GM12874 (cell line): ENCODE measurements at regions not wholly inside any gene's neighbourhood (a gene's known extent, or its start where the extent isn't known, plus 50 kb on each side); places are given as distances from the start of the nearest gene placed in this dataset.

Experiments
- TF ChIP-seq, protein P1 (sequence below): IDR thresholded peaks from 2 replicates; pipeline ENCODE4 v1.5.1; 2011; ENCODE audit warnings: low read depth, mild to moderate bottlenecking, control low read depth, low read length, moderate library complexity; ENCODE audit not compliant: insufficient read depth

DNA sequence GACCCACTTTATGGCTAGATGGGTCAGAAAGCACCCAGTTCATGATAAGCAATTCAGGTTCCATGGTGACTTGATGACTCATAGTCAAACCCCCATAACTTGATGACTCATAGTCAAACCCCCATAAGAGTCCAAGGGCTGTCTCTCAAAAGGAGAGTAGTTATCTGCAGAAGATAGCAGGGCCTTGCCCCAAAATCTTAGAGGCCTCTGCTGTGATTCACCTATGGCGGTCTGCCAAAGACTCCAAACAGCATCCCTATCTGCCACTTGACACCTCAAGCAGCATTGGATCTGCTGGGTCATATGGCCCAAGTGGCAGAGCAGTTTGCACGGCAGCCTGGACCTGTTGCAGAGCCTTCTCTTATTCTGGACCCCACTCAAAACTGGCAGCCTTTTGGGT, 395.2 kb upstream of the KIF2A start:
- TF ChIP-seq, protein P1, sequence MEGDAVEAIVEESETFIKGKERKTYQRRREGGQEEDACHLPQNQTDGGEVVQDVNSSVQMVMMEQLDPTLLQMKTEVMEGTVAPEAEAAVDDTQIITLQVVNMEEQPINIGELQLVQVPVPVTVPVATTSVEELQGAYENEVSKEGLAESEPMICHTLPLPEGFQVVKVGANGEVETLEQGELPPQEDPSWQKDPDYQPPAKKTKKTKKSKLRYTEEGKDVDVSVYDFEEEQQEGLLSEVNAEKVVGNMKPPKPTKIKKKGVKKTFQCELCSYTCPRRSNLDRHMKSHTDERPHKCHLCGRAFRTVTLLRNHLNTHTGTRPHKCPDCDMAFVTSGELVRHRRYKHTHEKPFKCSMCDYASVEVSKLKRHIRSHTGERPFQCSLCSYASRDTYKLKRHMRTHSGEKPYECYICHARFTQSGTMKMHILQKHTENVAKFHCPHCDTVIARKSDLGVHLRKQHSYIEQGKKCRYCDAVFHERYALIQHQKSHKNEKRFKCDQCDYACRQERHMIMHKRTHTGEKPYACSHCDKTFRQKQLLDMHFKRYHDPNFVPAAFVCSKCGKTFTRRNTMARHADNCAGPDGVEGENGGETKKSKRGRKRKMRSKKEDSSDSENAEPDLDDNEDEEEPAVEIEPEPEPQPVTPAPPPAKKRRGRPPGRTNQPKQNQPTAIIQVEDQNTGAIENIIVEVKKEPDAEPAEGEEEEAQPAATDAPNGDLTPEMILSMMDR = no peak

DNA sequence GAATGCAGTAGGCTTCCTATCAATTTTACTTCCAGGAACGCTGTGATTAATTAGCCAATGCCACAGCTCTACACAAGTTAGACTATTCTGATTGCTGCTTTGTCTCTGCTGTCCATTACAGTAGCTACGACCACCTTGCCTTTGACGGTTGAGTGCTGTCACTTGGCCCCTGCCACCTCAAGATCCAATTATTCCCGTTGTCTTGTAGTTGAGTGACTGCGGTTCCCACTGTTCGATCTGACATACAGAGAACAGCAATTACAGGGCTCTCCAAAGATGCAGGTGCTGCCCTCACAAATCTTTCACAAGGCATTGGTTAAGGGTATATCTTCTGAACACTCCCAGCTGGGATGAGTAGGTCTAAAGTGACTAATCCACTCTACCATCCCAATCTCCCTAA, 393.4 kb upstream of the KIF2A start:
- TF ChIP-seq, protein P1 = no peak

DNA sequence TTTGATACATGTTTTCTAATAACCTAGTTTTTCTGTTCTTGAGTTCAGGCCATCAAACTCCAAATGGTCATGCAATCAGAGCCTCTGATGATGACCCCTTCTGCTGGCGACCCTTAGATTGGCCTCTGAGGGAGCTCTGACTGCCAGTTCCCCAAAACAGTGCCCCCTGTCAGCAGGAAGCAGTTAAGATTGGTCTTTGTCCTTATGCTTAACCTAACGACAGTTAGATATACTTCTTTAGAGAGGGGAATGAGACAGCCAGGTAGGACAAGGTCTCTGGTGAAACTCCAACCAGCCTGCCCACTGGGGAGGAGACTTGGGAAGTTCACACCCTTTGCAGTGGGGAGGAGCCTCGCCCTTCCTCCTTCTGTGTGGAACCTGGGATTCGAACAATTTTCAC, 390.4 kb upstream of the KIF2A start:
- TF ChIP-seq, protein P1 = no peak

DNA sequence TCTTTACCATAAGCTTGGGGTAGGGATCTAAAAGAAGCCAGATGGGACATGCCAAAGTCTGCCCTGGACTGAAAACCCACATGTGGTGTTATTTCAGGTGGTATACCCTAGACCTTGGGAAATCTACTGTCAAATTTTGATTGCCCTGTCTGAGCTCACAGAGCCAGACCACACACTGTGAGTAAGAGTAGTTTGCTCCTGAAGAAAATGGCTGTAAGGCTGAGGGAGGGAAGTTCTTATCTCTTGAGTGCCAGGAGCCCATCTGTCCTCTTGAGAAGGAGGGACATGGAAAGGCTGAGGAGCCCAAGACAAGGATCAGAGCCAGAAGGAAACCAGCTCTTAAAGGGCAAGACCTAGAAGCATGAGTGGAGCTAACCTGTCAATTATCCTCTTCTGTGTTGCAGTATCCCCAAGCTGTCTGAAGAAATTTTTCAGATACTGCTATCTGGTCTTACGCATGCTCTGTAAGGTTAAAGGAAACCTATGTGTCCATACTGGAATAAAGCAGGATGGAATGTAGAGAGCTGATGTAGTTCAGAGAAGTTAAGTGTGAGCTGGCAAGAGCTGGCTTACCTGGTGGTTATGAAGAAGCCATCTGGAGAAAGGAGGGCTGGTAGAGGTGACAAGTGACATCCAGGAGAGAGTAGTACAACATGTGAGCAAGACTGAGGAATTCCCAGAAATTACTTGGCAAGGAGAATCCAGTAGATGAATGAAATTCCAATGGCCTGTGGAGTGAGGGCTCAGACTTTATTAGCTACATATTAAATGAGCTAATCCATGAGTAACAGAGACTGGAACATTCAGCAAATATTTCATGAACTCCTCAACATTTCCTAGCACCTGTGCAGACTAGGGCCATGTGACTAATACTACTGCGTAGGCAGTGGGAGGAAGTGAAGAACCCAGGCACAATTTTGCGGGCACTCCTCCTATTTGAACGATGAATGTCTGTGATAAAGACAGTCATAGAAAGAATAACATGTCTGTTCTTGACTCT, 389.1 kb upstream of the KIF2A start:
- TF ChIP-seq, protein P1 = no peak

DNA sequence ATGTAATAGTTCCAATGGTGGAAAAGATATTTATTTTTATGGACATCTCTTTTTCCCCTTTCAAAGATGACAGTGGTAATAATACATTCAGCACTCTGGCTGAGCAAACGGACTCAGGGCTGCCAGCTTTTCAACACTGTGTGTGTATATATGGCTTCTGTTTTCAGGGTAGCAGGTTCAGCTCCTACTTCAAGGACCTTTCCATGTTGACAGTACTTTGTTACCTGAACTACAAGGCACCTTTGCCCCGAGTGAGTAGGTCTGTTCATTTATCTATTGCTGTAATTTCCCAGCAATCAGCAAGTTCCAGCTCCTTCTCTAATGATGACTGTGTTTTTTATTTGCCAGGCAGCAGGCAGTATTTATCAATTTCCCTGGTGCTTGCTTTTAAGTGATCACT, 387.4 kb upstream of the KIF2A start:
- TF ChIP-seq, protein P1 = no peak

DNA sequence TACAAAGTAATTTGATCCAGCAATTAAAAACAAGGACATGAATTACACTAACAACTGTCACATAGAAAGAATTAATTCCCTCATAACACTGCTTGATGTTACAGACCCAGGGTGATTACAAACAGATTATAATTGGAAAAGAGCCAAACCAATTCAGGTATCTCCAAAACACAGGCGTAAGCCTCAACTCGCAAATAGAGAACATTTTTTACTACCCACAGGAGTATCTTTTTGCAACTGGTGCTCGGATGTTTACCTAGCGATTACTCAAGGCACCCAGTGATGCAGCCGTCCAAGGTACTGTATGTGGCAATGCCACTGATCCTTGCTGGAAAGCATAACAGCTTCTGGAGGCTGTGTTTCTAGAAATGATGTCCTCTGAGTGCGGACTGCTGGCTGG, 386.1 kb upstream of the KIF2A start:
- TF ChIP-seq, protein P1 = no peak

DNA sequence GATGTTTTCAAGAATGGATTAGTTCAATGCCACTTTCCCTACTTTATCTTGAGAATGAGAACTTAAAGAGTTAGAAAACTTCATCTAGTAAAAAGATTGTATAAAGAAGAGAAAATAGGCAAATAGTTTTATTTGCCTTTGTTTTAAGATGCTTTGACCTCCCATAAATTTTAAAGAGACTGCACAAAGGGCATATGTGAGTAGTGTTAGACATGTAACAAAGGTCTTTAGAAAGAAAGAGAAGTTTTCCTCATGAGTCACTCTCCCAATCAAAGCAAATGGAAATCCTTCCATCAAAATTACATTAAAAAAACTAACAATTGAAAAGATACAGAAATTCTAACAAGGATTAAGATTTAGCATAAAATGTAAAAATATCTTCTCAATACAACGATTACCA, 381.8 kb upstream of the KIF2A start:
- TF ChIP-seq, protein P1 = no peak
